ENCODE measurements at regions not wholly inside any gene's neighbourhood (a gene's known extent, or its start where the extent isn't known, plus 50 kb on each side); places are given as distances from the start of the nearest gene placed in this dataset.
A peak's percentile ranks its signal among the peaks of the same experiment; 100 is the strongest.
"Not testable (repeated sequence)": the region's sequence is repeated elsewhere in the genome, so short reads cannot be mapped to it uniquely, and the experiment has no call there.

DNA sequence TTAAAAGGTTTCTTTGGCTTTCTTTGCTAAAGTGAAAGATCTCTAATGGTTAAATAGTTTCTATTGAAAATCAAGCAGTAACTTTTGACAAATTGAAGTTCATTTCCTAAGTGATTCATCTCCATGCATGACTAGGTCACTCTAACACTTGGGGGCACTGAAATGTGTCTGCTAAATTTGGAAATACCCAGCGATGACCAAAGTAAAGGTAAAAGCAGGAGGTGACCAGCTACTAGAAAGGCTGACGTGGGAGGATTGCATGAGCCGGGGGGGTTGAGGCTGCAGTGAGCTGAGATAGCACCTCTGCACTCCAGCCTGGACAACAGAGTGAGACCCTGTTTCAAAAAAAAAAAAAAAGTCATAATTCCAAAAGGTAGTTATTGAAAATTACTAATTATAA is 111.8 kb upstream of the GPR141 start:
- H3K9me3 ChIP-seq, result no peaks in the 10 kb centered on the region
- no peaks in the 10 kb centered on the region for H3K36me3 ChIP-seq
- H3K4me1 ChIP-seq, result no peaks in the 10 kb centered on the region
- no peak overlapping the region for H3K4me3 ChIP-seq
- no peak for DNase-seq
- H3K27me3 ChIP-seq, result peaks cover 0 to 3% of the 10 kb centered on the region in 2 donors
- no peak overlapping the region for H3K27ac ChIP-seq
- no peak for TF ChIP-seq CTCF (IDR thresholded peaks at IDR 0.05)
- intact Hi-C loops (cut with DNase I; ENCODE audit: low total_unique reads), result no loop called here

GRCh38 chr7:37577412-37577811 is 106.2 kb upstream of the GPR141 start:
- Histone ChIP-seq H3K4me3 (no peak overlapping the region), H3K36me3 (no peaks in the 10 kb centered on the region), H3K9me3 (no peaks in the 10 kb centered on the region), H3K27ac (no peak overlapping the region), H3K27me3 (no peaks in the 10 kb centered on the region), H3K4me1 (no peaks in the 10 kb centered on the region)
- no peak for DNase-seq
- intact Hi-C loops (cut with DNase I; ENCODE audit: low total_unique reads), result no loop called here
- TF ChIP-seq CTCF (IDR thresholded peaks at IDR 0.05), result no peak

DNA sequence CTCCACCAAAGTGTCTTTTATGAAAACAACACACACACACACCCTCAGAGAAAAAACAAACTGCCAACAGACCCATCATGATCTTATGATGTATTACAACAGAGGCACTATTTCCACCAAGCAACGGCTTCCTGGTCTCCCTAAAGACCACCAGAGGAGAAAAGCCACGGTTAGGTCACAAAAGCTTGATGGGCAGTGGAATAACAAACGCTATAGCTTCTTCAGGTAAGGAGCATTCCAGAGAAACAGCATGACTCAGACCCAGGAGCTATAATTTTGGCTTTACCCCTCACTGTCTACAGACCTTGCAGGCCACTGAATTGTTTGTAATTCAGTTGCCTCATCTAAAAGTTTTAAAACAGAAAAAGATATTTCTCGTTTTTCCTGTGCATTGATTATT is 105.7 kb upstream of the GPR141 start:
- Histone ChIP-seq H3K4me3 (no peak overlapping the region), H3K9me3 (no peaks in the 10 kb centered on the region), H3K27me3 (no peaks in the 10 kb centered on the region), H3K4me1 (no peaks in the 10 kb centered on the region), H3K27ac (no peak overlapping the region), H3K36me3 (no peaks in the 10 kb centered on the region)
- DNase-seq, result no peak
- TF ChIP-seq CTCF (IDR thresholded peaks at IDR 0.05), result no peak
- intact Hi-C loops (cut with DNase I; ENCODE audit: low total_unique reads), result no loop called here

DNA sequence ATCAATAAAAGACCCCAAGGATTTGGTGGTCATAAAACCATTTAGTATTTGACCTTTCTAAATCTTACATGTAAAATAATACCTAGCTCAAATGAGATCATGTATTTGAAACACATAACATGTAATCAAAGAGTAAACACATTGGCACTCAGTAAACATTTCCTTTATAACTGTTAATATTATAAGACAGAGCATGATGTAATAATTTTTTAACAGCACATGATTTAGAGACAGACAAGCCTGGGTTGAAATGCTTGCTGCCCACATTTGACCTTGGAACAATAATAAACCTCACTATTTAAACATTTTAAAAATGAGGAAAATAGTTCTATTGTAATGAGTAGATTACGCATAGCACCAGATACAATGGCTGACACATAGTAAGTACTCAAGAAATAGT is 105.2 kb upstream of the GPR141 start:
- DNase-seq, result no peak
- H3K36me3 ChIP-seq, result no peaks in the 10 kb centered on the region
- TF ChIP-seq CTCF (IDR thresholded peaks at IDR 0.05), result no peak
- H3K27me3 ChIP-seq, result no peaks in the 10 kb centered on the region
- intact Hi-C loops (cut with DNase I; ENCODE audit: low total_unique reads), result no loop called here
- no peaks in the 10 kb centered on the region for H3K9me3 ChIP-seq
- no peak overlapping the region for H3K4me3 ChIP-seq
- no peak overlapping the region for H3K27ac ChIP-seq
- no peaks in the 10 kb centered on the region for H3K4me1 ChIP-seq

DNA sequence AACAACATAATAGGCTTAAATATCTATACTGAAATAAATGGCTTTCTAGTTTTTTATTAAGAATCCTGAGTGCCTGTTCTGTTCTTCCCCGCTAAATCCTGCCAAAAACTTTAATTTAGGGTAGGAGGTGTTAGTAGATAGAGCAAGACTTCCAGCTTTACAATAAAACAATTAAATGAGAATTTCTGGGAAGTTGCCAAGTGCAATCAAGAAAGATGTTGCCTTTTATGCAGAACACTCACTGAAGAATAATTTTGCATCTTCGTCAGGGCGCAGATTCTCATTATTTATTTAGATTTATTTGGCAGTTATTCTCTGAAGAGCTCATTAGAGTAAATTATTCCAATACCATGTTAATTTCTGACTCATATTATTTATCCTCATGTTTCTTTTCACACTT is 103.2 kb upstream of the GPR141 start:
- Histone ChIP-seq H3K36me3 (no peaks in the 10 kb centered on the region), H3K4me3 (no peak overlapping the region), H3K27me3 (no peaks in the 10 kb centered on the region), H3K27ac (no peak overlapping the region), H3K4me1 (no peaks in the 10 kb centered on the region), H3K9me3 (no peaks in the 10 kb centered on the region)
- no peak for DNase-seq
- intact Hi-C loops (cut with DNase I; ENCODE audit: low total_unique reads), result no loop called here
- no peak for TF ChIP-seq CTCF (IDR thresholded peaks at IDR 0.05)

GRCh38 chr7:37584651-37585463 is 98.7 kb upstream of the GPR141 start:
- H3K27me3 ChIP-seq; H3K4me1 ChIP-seq; H3K36me3 ChIP-seq; H3K9me3 ChIP-seq; intact Hi-C loops (cut with DNase I; ENCODE audit: low total_unique reads); H3K27ac ChIP-seq; H3K4me3 ChIP-seq: not testable (repeated sequence)
- DNase-seq, result peak in 1 of 2 donors; percentile 27
